ENCODE measurements at regions not wholly inside any gene's neighbourhood (a gene's known extent, or its start where the extent isn't known, plus 50 kb on each side); places are given as distances from the start of the nearest gene placed in this dataset.
"Not testable (repeated sequence)": the region's sequence is repeated elsewhere in the genome, so short reads cannot be mapped to it uniquely, and the experiment has no call there.

DNA sequence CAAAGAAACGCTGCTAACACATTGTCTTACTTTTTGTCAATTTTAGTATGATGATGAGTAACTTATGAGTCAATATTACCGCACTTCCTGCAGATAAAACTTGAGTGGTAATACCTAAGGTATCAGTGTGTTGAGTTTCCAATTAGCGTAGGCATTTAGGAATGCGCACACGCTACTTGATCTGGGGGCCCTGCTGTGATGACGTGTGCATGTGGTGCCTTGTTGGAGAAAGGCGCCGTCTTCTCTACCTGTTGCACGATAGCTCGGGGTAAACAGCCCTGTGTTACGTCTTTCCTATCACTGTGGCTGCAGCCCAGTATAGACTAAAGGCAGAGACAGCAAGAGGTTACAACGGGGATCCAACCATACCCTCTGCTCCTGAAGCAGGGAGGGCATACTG, 476.8 kb upstream of the ADARB2 start:
- no peak for DNase-seq

DNA sequence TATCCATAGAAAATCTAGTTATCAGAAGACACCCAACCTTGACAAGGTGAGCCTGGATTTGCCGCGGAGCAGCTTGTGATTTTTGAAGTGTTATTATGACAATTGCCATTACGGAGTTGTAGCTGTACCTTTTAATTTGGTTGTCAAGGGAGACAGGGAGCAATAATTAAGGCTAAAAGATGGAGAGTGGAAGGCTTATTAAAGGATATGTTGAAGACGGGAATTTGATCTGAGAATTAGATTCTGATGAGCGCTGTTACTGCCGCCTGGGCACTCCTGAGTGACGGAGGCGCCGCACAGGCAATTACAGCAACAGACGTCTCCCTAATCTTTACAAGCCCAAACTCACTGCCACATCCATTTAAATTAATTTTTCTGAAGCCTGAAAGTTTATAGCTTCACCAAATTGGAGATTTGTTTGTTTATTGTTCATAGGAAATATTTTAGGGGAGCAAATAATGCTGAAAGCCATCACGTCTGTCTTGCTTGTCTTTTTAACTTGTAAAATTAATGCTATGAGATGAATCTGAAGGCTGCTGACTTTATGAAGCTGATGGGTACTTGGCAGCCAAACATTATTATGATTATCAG, 475.0 kb upstream of the ADARB2 start:
- DNase-seq: no peak

GRCh38 chr10:2210088-2210487, 472.8 kb upstream of the ADARB2 start:
- no peak for DNase-seq

DNA sequence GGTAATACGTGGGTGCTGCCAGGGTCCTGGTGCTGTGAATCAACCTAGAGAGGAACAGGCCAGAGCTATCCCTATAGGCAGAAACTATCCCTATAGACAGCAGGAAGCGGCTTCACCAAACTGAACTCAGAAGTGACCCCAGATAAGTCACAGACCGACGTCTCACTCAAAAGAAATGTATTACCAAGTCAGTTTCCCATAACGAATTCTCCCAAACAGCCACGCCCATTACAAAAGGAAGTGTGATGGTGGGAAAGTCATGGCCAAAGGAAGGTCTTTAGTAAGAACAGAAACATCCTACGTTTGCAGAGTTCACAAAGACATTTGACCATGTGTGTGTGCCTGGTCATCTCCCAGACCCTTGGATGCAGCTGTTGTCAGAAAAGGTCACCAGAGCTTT, 470.8 kb upstream of the ADARB2 start:
- no peak for DNase-seq

GRCh38 chr10:2207246-2207922, 470.1 kb upstream of the ADARB2 start:
- DNase-seq: no peak

- DNase-seq: no peak
These were observed 468.1 kb upstream of the ADARB2 start for GRCh38 chr10:2205406-2205805.

GRCh38 chr10:2202401-2202800, 465.1 kb upstream of the ADARB2 start:
- DNase-seq: no peak

- DNase-seq: no peak
These were observed 464.3 kb upstream of the ADARB2 start for GRCh38 chr10:2201534-2202099.

DNA sequence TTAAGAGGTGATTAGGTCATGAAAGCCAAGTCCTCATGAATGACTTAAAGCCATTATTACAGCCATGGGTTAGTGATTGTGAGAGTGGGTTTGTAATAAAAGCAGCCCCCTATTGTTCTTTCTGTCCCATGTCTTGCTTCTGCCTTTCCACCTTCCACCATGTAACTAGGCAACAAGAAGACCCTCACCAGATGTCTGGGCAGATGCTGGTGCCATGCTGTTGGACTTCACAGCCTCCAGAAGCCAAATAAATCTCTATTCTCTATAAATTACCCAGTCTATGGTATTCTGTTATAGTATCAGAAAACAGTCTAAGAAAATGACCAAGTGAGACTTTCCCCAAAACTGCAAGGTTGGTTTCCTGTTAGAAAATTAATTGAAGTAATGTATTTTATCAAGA, 460.3 kb upstream of the ADARB2 start:
- DNase-seq: no peak

DNA sequence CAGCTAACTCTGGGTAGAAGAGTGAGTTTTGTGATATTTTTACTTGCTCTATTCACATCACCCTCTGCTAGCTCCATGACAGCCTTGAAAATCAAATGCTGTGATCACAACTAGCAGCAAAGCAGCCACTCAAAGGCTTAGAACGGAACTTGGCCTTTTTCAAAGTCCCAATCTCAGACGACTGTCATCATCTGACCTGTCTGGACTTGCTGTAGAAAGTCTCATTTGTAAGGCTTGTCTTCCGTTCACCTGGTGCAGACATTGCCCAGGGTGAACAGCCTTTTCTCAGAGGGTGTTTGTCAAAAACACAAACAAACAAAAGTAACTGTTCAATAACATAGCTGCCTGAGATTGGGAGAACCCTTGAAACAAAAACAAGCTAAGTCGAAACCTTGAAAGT, 458.9 kb upstream of the ADARB2 start:
- DNase-seq: no peak

GRCh38 chr10:2189356-2189755, 452.0 kb upstream of the ADARB2 start:
- not testable (repeated sequence) for DNase-seq

GRCh38 chr10:2188371-2188770, 451.0 kb upstream of the ADARB2 start:
- DNase-seq: no peak

DNA sequence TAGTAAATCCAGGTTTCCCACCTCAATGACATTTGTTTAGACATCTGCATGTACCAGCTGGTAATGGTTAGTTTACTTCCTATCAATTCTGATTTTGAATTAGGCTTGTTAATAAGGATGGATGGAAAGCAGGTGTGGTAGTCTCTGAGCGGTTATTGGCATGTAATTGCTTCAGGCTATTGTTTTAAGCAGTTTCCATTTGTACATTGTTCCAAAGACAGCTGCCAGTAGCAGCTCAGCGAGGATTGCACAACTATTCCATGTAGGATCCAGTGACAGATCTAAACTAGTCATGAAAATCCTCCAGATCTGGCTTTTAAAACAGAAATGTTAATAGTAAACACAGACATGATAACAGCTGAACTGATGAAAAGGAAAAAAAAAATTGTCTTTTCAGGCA, 436.0 kb upstream of the ADARB2 start:
- no peak for DNase-seq

GRCh38 chr10:2165771-2166460, 428.6 kb upstream of the ADARB2 start:
- DNase-seq: no peak

- DNase-seq: no peak
These were observed 413.0 kb upstream of the ADARB2 start for GRCh38 chr10:2150288-2150687.

DNA sequence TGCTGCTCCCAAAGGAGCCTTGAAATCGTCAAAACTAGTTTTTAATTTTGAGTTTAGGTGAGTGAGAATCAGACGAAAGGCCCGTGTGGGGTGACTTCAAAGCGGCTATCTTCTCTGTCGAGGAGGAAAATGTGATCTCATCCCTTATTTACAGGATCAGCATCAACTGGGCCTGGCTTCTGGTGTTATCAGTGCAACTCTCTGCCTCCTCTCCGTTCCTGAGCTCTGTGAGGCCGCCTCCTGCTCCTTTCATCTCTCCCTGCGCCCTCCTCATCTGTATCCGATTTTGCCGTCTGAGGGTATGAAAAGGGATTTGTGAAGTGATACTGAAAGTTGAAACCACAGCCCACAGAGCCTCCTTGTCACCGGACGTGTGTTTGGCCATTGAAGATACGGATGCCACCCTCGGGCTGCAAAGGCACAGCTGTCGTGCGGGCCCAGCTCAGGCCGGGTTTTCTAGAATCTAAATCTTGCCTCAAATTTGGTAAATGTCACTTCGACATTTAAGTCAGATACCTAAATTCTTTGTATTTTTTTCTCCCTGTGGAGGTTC, 408.7 kb upstream of the ADARB2 start:
- no peak for DNase-seq

DNA sequence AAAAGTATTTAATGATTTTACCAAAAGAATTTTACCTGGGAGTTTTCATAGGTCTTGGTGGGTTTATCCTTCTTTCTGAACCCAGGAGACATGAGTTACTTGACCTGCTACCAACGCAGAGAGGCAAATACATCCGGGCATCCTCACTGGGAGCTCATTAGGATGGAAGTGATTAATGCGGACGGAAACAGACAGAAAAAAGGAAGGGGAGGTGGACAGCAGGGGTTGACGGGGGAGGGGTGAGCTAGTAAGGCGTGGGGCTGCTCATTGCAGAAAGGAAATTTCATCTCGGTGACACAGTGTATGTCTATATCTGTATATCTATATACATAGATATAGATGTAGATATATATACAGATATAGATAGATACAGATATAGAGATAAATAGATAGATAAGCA, 408.2 kb upstream of the ADARB2 start:
- DNase-seq: no peak

DNA sequence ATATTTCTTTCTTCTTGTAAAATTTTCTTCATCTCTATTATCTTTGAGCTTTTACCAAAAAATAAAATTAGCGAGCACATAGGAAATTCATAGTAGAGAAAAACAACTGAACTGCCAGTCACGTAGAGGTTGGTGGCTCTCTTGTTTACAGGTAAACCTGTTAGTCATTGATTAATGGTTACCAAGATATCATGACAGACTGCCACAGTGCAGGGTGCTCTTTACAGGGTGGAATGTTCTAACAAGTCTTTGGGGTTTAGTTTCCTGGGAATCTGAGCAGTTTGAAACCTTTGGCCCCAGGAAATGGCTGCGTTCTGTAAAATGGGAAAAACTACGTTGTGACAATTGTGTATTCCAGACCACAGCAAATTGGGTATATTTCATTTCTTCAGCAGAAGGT, 407.3 kb upstream of the ADARB2 start:
- no peak for DNase-seq

DNA sequence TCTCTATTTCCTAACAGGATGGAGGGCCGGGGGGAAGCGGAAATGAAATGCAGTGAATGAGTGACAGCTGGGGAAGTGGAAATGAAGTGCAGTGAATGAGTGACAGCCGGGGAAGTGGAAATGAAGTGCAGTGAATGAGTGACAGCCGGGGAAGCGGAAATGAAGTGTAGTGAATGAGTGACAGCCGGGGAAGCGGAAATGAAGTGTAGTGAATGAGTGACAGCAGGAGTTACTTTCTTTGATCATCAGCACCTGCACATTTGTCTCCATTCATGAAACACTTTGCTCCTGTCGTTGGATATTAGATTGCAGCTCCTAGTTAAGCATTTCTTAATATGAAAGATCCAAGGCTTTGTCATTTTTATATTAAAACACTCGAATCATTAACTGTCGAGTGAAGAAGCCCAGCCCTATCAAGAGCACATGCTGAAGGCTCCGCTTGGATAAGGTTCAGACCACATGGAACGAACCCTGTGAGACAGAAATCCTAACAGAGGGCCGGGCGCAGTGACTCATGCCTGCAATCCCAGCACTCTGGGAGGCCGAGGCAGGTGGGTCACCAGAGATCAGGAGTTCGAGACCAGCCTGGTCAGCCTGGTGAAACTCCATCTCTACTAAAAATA, 406.0 kb upstream of the ADARB2 start:
- no peak for DNase-seq

GRCh38 chr10:2139746-2140145, 402.4 kb upstream of the ADARB2 start:
- no peak for DNase-seq

GRCh38 chr10:2137549-2138174, 400.3 kb upstream of the ADARB2 start:
- DNase-seq: no peak

- DNase-seq: no peak
These were observed 393.5 kb upstream of the ADARB2 start for GRCh38 chr10:2130705-2131305.
